Muscle of leg (tissue), 3 donors: ENCODE measurements at regions not wholly inside any gene's neighbourhood (a gene's known extent, or its start where the extent isn't known, plus 50 kb on each side); places are given as distances from the start of the nearest gene placed in this dataset.
A peak's percentile ranks its signal among the peaks of the same experiment; 100 is the strongest.

Source experiments
- DNase-seq: peaks from one replicate; pipeline ENCODE4 v3.0.0; 2013
- H3K27ac ChIP-seq: one replicate; pipeline ENCODE4 v1.5.1; 2013; ENCODE audit warnings: mild to moderate bottlenecking, low read length, control low read depth
- H3K27me3 ChIP-seq: one replicate; pipeline ENCODE4 v1.6.1; 2013; ENCODE audit warnings: low read length; ENCODE audit not compliant: control insufficient read depth, insufficient read depth
- H3K36me3 ChIP-seq: one replicate; pipeline ENCODE4 v1.6.1; 2013; ENCODE audit warnings: low read length; ENCODE audit not compliant: control insufficient read depth, insufficient read depth
- H3K4me1 ChIP-seq: one replicate; pipeline ENCODE4 v1.6.1; 2013; ENCODE audit warnings: low read length; ENCODE audit not compliant: control insufficient read depth, insufficient read depth
- H3K4me3 ChIP-seq: one replicate; pipeline ENCODE4 v1.5.1; 2013; ENCODE audit warnings: low read length, control low read depth
- H3K9me3 ChIP-seq: replicated peaks from 2 replicates; pipeline ENCODE4 v1.6.1; 2013; ENCODE audit warnings: low read depth, low read length; ENCODE audit not compliant: control insufficient read depth
- WGBS: methylation state at CpG from one replicate; pipeline ENCODE4 v1.1.5; 2013; ENCODE audit warnings: missing lambda C conversion rate; ENCODE audit not compliant: insufficient coverage; 5-methylcytosine and 5-hydroxymethylcytosine counted together

- Histone ChIP-seq H3K36me3 (no peaks in the 10 kb centered on the region), H3K27me3 (no peaks in the 10 kb centered on the region), H3K4me1 (no peaks in the 10 kb centered on the region), H3K4me3 (no peak overlapping the region), H3K27ac (no peak overlapping the region), H3K9me3 (no peaks in the 10 kb centered on the region)
- WGBS, result no CpG with 5 or more reads among the region's 1 CpG
- no peak for DNase-seq
These were observed 378.4 kb upstream of the PCDH7 start for GRCh38 chr4:30341731-30342130.

- Histone ChIP-seq H3K27me3 (no peaks in the 10 kb centered on the region), H3K27ac (no peak overlapping the region), H3K4me3 (no peak overlapping the region), H3K36me3 (no peaks in the 10 kb centered on the region), H3K9me3 (no peaks in the 10 kb centered on the region), H3K4me1 (no peaks in the 10 kb centered on the region)
- DNase-seq, result no peak
- 70% methylated on average over 1 of the region's 2 CpGs for WGBS
These were observed 369.9 kb upstream of the PCDH7 start for GRCh38 chr4:30350288-30350687.

- H3K9me3 ChIP-seq, result no peaks in the 10 kb centered on the region
- no CpG with 5 or more reads among the region's 1 CpG for WGBS
- no peak overlapping the region for H3K27ac ChIP-seq
- H3K4me3 ChIP-seq, result no peak overlapping the region
- H3K36me3 ChIP-seq, result no peaks in the 10 kb centered on the region
- DNase-seq, result no peak
- no peaks in the 10 kb centered on the region for H3K27me3 ChIP-seq
- H3K4me1 ChIP-seq, result no peaks in the 10 kb centered on the region
These were observed 365.6 kb upstream of the PCDH7 start for GRCh38 chr4:30354605-30355004.

- no peak for DNase-seq
- H3K4me3 ChIP-seq, result no peak overlapping the region
- no peaks in the 10 kb centered on the region for H3K4me1 ChIP-seq
- H3K27ac ChIP-seq, result no peak overlapping the region
- no CpG with 5 or more reads among the region's 2 CpGs for WGBS
- no peaks in the 10 kb centered on the region for H3K27me3 ChIP-seq
- H3K9me3 ChIP-seq, result peaks cover 2% of the 10 kb centered on the region
- H3K36me3 ChIP-seq, result no peaks in the 10 kb centered on the region
These were observed 357.7 kb upstream of the PCDH7 start for GRCh38 chr4:30362436-30362835.

GRCh38 chr4:30370105-30370504 lies 350.1 kb upstream of the PCDH7 start:
- Histone ChIP-seq H3K27ac (no peak overlapping the region), H3K9me3 (peaks cover 2% of the 10 kb centered on the region), H3K36me3 (no peaks in the 10 kb centered on the region), H3K27me3 (no peaks in the 10 kb centered on the region), H3K4me3 (no peak overlapping the region), H3K4me1 (no peaks in the 10 kb centered on the region)
- WGBS, result 86% methylated on average over 12 of the region's 14 CpGs
- DNase-seq, result no peak

- H3K27ac ChIP-seq, result no peak overlapping the region
- H3K4me1 ChIP-seq, result no peaks in the 10 kb centered on the region
- peak; percentile 3 for DNase-seq
- H3K27me3 ChIP-seq, result no peaks in the 10 kb centered on the region
- H3K9me3 ChIP-seq, result no peaks in the 10 kb centered on the region
- whole genome bisulfite sequencing, result 84% methylated on average over 2 of the region's 6 CpGs
- H3K4me3 ChIP-seq, result no peak overlapping the region
- H3K36me3 ChIP-seq, result no peaks in the 10 kb centered on the region
These were observed 339.7 kb upstream of the PCDH7 start for GRCh38 chr4:30380404-30380998.

GRCh38 chr4:30385650-30386049 lies 334.5 kb upstream of the PCDH7 start:
- H3K9me3 ChIP-seq, result no peaks in the 10 kb centered on the region
- H3K27me3 ChIP-seq, result no peaks in the 10 kb centered on the region
- H3K27ac ChIP-seq, result no peak overlapping the region
- no CpG with 5 or more reads among the region's 2 CpGs for WGBS
- no peaks in the 10 kb centered on the region for H3K36me3 ChIP-seq
- DNase-seq, result no peak
- no peaks in the 10 kb centered on the region for H3K4me1 ChIP-seq
- H3K4me3 ChIP-seq, result no peak overlapping the region

- DNase-seq, result no peak
- H3K4me1 ChIP-seq, result no peaks in the 10 kb centered on the region
- no peak overlapping the region for H3K4me3 ChIP-seq
- no peaks in the 10 kb centered on the region for H3K9me3 ChIP-seq
- no peaks in the 10 kb centered on the region for H3K36me3 ChIP-seq
- no peak overlapping the region for H3K27ac ChIP-seq
- WGBS, result no CpG with 5 or more reads among the region's 4 CpGs
- no peaks in the 10 kb centered on the region for H3K27me3 ChIP-seq
These were observed 333.8 kb upstream of the PCDH7 start for GRCh38 chr4:30386266-30386895.

GRCh38 chr4:30395902-30396301 lies 324.3 kb upstream of the PCDH7 start:
- H3K27ac ChIP-seq, result no peak overlapping the region
- H3K9me3 ChIP-seq, result peaks cover 7% of the 10 kb centered on the region
- WGBS, result 83% methylated on average over 2 of the region's 2 CpGs
- no peaks in the 10 kb centered on the region for H3K4me1 ChIP-seq
- DNase-seq, result peak; percentile 10
- no peaks in the 10 kb centered on the region for H3K36me3 ChIP-seq
- no peak overlapping the region for H3K4me3 ChIP-seq
- H3K27me3 ChIP-seq, result no peaks in the 10 kb centered on the region

- no peaks in the 10 kb centered on the region for H3K36me3 ChIP-seq
- H3K9me3 ChIP-seq, result peaks cover 7% of the 10 kb centered on the region
- no peak overlapping the region for H3K27ac ChIP-seq
- no CpG with 5 or more reads among the region's 2 CpGs for WGBS
- H3K27me3 ChIP-seq, result no peaks in the 10 kb centered on the region
- no peaks in the 10 kb centered on the region for H3K4me1 ChIP-seq
- no peak overlapping the region for H3K4me3 ChIP-seq
- no peak for DNase-seq
These were observed 323.2 kb upstream of the PCDH7 start for GRCh38 chr4:30396772-30397475.
